Right cardiac atrium (tissue), 5 donors: ENCODE measurements at regions not wholly inside any gene's neighbourhood (a gene's known extent, or its start where the extent isn't known, plus 50 kb on each side); places are given as distances from the start of the nearest gene placed in this dataset.
A peak's percentile ranks its signal among the peaks of the same experiment; 100 is the strongest.

Source experiments
- ATAC-seq, 2 donors: fragments of 200-7000 bp; cut with Tn5 transposase; one replicate each; pipeline versions ENCODE4 v1.8.0 to v1.9.1; 2020; ENCODE audit warnings: moderate library complexity in 2 of 2, mild to moderate bottlenecking in 1 of 2
- DNase-seq, 3 donors: peaks; one replicate each; pipeline ENCODE4 v3.0.0-alpha.2; 2020
- H3K27ac ChIP-seq: one replicate; pipeline ENCODE4 v1.5.1; 2013; ENCODE audit warnings: mild to moderate bottlenecking, low read length, control low read depth, moderate library complexity
- H3K27me3 ChIP-seq: one replicate; pipeline ENCODE4 v1.6.1; 2013; ENCODE audit not compliant: control insufficient read depth, insufficient read depth
- H3K4me1 ChIP-seq: one replicate; pipeline ENCODE4 v1.6.1; 2013; ENCODE audit warnings: low read length; ENCODE audit not compliant: control insufficient read depth, insufficient read depth
- H3K4me3 ChIP-seq: one replicate; pipeline ENCODE4 v1.5.1; 2013; ENCODE audit warnings: low read length, control low read depth
- H3K9me3 ChIP-seq: one replicate; pipeline ENCODE4 v1.6.1; 2013; ENCODE audit warnings: low read length; ENCODE audit not compliant: control insufficient read depth
- WGBS: extraction: QIAGEN DNeasy Blood & Tissue Kit; methylation state at CpG from one replicate; pipeline ENCODE4 v1.1.7; 2013; 5-methylcytosine and 5-hydroxymethylcytosine counted together
- intact Hi-C, 4 donors: fragments of 100-400 bp; cut with DNase I; formaldehyde crosslinking; loops; one replicate each; pipeline versions ENCODE4 v1.11.0 to v1.14.0; 2022 to 2023
- donor health status: healthy with polysubstance abuse.
- donor health status: DM: no; HTN: yes; CAD: no.
- donor health status: DM: no; HTN: no; CAD: no.
- donor health status: DM: no; HTN: yes; CAD: no; lungs with severe emphysema.
- donor health status: DM: yes; HTN: yes; CAD: no.

GRCh38 chr9:89781838-89782540 lies 177.2 kb downstream of the GADD45G start:
- DNase-seq = peak in 1 of 3 donors; percentile 23

GRCh38 chr9:89786655-89787054 lies 181.8 kb downstream of the GADD45G start:
- ATAC-seq (peak; percentile 54 to 57), DNase-seq (no peak)
- no peak overlapping the region for H3K4me3 ChIP-seq
- no peaks in the 10 kb centered on the region for H3K27me3 ChIP-seq
- 4% methylated on average over 1 of the region's 1 CpG for WGBS
- intact Hi-C loops = no loop called here
- no peaks in the 10 kb centered on the region for H3K9me3 ChIP-seq
- H3K27ac ChIP-seq = no peak overlapping the region
- peaks cover 2% of the 10 kb centered on the region for H3K4me1 ChIP-seq

More at GRCh38 chr9:89781838-89782540, 177.2 kb downstream of the GADD45G start:
- Histone ChIP-seq H3K27ac (no peak overlapping the region), H3K4me3 (no peak overlapping the region), H3K9me3 (no peaks in the 10 kb centered on the region), H3K27me3 (no peaks in the 10 kb centered on the region), H3K4me1 (peaks cover 11% of the 10 kb centered on the region)
- intact Hi-C loops = no loop called here
- ATAC-seq = peak; percentile 34 to 49
- 78% methylated on average over 5 of the region's 5 CpGs for WGBS

DNA sequence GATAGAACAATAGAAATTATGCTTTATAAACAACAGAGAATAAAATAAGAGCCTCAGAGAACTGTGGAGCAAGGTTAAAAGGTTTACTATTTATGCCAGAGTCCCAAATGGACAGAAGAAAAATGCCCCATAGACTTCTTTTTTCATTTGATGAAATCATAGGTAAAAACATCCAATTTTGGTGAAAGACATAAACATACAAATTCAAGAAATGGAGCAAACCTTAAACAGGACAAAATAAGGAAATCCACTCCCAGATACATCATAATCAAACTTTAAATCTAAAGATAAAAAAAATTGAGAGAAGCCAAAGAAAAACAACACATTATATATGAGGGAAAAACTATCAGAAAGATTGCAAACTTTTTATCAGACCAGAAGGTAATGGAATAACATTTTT lies 182.8 kb downstream of the GADD45G start:
- no peak overlapping the region for H3K27ac ChIP-seq
- no peak overlapping the region for H3K4me3 ChIP-seq
- intact Hi-C loops = no loop called here
- H3K4me1 ChIP-seq = no peaks in the 10 kb centered on the region
- H3K9me3 ChIP-seq = no peaks in the 10 kb centered on the region
- no peak for DNase-seq
- no peaks in the 10 kb centered on the region for H3K27me3 ChIP-seq
- ATAC-seq = no peak

DNA sequence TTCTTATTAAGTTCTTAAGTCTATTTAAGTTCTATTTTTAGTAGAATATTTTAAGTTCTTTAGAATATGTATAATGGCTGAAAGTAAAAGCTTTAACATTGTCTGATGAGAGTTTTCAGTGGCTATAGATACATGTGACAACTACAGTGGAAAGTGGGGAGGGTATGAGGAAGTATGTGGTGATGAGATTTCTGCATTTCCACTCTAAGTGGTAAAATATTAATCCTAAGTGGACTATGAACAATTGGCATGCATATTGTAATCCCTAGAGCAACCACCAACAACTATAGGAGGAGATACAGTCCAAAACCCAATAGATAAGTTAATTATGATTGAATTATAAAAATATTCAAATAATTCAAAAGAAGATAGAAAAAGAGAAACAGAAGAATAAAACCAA lies 183.6 kb downstream of the GADD45G start:
- Histone ChIP-seq H3K4me1 (no peaks in the 10 kb centered on the region), H3K4me3 (no peak overlapping the region), H3K27me3 (no peaks in the 10 kb centered on the region), H3K27ac (no peak overlapping the region), H3K9me3 (no peaks in the 10 kb centered on the region)
- intact Hi-C loops = no loop called here
- no peak for ATAC-seq
- DNase-seq = no peak

GRCh38 chr9:89789922-89790510 lies 185.2 kb downstream of the GADD45G start:
- DNase-seq (peak in 1 of 3 donors; percentile 20), ATAC-seq (no peak)
- 92% methylated on average over 8 of the region's 8 CpGs for WGBS
- Histone ChIP-seq H3K4me3 (no peak overlapping the region), H3K27ac (no peak overlapping the region), H3K27me3 (no peaks in the 10 kb centered on the region), H3K9me3 (no peaks in the 10 kb centered on the region), H3K4me1 (no peaks in the 10 kb centered on the region)
- intact Hi-C loops = no loop called here

GRCh38 chr9:89790542-89791109 lies 185.8 kb downstream of the GADD45G start:
- DNase-seq = no peak
- Histone ChIP-seq H3K27me3 (no peaks in the 10 kb centered on the region), H3K4me1 (no peaks in the 10 kb centered on the region), H3K4me3 (no peak overlapping the region), H3K27ac (no peak overlapping the region), H3K9me3 (no peaks in the 10 kb centered on the region)
- 94% methylated on average over 2 of the region's 2 CpGs for WGBS
- ATAC-seq = no peak
- intact Hi-C loops = no loop called here

- Histone ChIP-seq H3K27ac (no peak overlapping the region), H3K4me1 (no peaks in the 10 kb centered on the region), H3K9me3 (no peaks in the 10 kb centered on the region), H3K4me3 (no peak overlapping the region), H3K27me3 (no peaks in the 10 kb centered on the region)
- ATAC-seq (no peak), DNase-seq (peak in 1 of 3 donors; percentile 27)
- 83% methylated on average over 8 of the region's 8 CpGs for WGBS
- intact Hi-C loops = no loop called here
Measured at GRCh38 chr9:89791754-89792153, 186.9 kb downstream of the GADD45G start.

GRCh38 chr9:89792189-89793123 lies 187.6 kb downstream of the GADD45G start:
- peak in 1 of 2 donors; percentile 30 for ATAC-seq
- no peaks in the 10 kb centered on the region for H3K4me1 ChIP-seq
- peak in 1 of 3 donors; percentile 17 for DNase-seq
- H3K27ac ChIP-seq = no peak overlapping the region
- H3K4me3 ChIP-seq = no peak overlapping the region
- H3K27me3 ChIP-seq = no peaks in the 10 kb centered on the region
- WGBS = 72% methylated on average over 12 of the region's 12 CpGs
- intact Hi-C loops = no loop called here
- H3K9me3 ChIP-seq = no peaks in the 10 kb centered on the region

DNA sequence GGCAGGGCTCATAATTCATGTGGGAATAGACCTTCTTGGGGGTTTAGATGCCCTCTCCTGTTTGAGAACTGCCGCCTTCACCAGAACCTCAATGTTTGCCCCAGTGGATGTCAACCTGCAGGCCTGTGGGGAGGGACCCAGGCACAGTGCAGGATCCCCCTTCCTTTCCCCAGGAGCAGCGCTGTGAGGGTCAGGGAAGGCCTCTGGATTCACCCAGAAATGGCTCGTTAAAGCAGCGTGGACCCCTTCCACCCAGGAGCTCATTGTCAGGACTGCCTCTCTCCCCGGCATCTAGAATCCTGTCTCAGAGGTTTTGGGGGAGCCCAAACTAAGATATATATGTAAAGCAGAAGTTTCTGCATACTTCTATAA lies 188.3 kb downstream of the GADD45G start:
- H3K27me3 ChIP-seq = no peaks in the 10 kb centered on the region
- DNase-seq = no peak
- 79% methylated on average over 5 of the region's 5 CpGs for WGBS
- no peak for ATAC-seq
- H3K4me3 ChIP-seq = no peak overlapping the region
- H3K4me1 ChIP-seq = no peaks in the 10 kb centered on the region
- intact Hi-C loops = no loop called here
- no peak overlapping the region for H3K27ac ChIP-seq
- no peaks in the 10 kb centered on the region for H3K9me3 ChIP-seq

DNA sequence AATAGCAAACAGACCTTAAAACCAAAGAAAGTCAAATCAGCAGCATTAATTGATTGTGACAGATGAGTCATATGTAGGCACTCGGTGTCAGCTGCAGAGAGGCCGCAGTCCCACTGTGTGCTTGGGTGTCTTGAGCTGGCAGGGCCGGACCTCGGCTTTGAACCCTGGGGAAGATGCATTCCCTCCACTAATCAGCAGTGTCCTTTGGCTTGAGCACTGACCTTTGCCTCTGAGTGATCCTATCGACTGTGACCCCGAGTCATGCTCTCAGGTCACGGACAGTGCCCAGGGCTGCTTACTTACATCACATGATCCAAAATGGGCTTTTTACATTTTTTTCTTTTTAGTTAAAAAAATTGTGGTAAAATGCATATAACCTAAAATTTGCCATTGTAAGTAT lies 188.7 kb downstream of the GADD45G start:
- Histone ChIP-seq H3K27me3 (no peaks in the 10 kb centered on the region), H3K27ac (no peak overlapping the region), H3K9me3 (no peaks in the 10 kb centered on the region), H3K4me1 (no peaks in the 10 kb centered on the region), H3K4me3 (no peak overlapping the region)
- DNase-seq = peak in 1 of 3 donors; percentile 10
- 95% methylated on average over 7 of the region's 7 CpGs for WGBS
- ATAC-seq = no peak
- intact Hi-C loops = no loop called here

DNA sequence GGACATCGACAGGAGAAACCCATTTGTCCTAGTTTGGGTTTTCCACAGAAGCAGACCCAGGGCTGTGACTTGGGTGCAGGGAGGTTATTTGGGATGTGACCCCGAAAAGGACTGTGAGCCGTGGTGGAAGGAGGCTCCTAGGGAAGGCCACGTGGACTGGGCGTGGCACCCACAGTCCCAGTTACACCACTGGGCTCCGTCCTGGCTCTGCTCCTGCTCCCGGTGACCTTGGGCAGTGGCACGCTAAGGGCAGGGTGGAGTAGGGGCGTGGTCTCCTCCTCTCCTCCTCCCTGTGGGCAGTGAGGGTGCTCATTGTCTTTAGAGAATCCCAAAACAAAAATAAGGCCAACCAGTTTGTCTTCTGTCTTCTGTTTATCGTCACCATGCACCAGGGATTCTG lies 190.1 kb downstream of the GADD45G start:
- intact Hi-C loops = no loop called here
- H3K9me3 ChIP-seq = no peaks in the 10 kb centered on the region
- H3K27ac ChIP-seq = no peak overlapping the region
- WGBS = 78% methylated on average over 10 of the region's 10 CpGs
- H3K4me3 ChIP-seq = no peak overlapping the region
- DNase-seq (peak in 1 of 3 donors; percentile 52), ATAC-seq (peak; percentile 29 to 40)
- H3K4me1 ChIP-seq = no peaks in the 10 kb centered on the region
- no peaks in the 10 kb centered on the region for H3K27me3 ChIP-seq
